Osteocyte (in vitro differentiated cells): ENCODE measurements at regions not wholly inside any gene's neighbourhood (a gene's known extent, or its start where the extent isn't known, plus 50 kb on each side); places are given as distances from the start of the nearest gene placed in this dataset.

Experiments
- DNase-seq: peaks from one replicate; pipeline ENCODE4 v3.0.0; 2021; ENCODE audit warnings: mixed read lengths; ENCODE audit not compliant: unreplicated experiment; ENCODE audit errors: extremely low spot score
- H3K27ac Mint-ChIP-seq: one replicate; pipeline ENCODE4 v1.8.0; 2021; ENCODE audit warnings: mild to moderate bottlenecking, mixed read lengths; ENCODE audit not compliant: unreplicated experiment
- H3K27me3 Mint-ChIP-seq: one replicate; pipeline ENCODE4 v1.8.0; 2021; ENCODE audit warnings: mixed read lengths; ENCODE audit not compliant: unreplicated experiment
- H3K36me3 Mint-ChIP-seq: one replicate; pipeline ENCODE4 v1.8.0; 2021; ENCODE audit warnings: mixed read lengths; ENCODE audit not compliant: unreplicated experiment
- H3K4me1 Mint-ChIP-seq: one replicate; pipeline ENCODE4 v1.8.0; 2021; ENCODE audit warnings: mixed read lengths; ENCODE audit not compliant: unreplicated experiment
- H3K4me3 Mint-ChIP-seq: one replicate; pipeline ENCODE4 v1.8.0; 2021; ENCODE audit warnings: mild to moderate bottlenecking, moderate library complexity, mixed read lengths; ENCODE audit not compliant: unreplicated experiment
- H3K9me3 Mint-ChIP-seq: one replicate; pipeline ENCODE4 v1.8.0; 2021; ENCODE audit warnings: mixed read lengths; ENCODE audit not compliant: unreplicated experiment
- TF ChIP-seq, protein P1 (sequence below): fragments of 200-600 bp; sonication (generic); IDR thresholded peaks from 2 replicates; pipeline ENCODE4 v1.5.0; 2021; ENCODE audit warnings: antibody characterized with exemption, mild to moderate bottlenecking, moderate library complexity

DNA sequence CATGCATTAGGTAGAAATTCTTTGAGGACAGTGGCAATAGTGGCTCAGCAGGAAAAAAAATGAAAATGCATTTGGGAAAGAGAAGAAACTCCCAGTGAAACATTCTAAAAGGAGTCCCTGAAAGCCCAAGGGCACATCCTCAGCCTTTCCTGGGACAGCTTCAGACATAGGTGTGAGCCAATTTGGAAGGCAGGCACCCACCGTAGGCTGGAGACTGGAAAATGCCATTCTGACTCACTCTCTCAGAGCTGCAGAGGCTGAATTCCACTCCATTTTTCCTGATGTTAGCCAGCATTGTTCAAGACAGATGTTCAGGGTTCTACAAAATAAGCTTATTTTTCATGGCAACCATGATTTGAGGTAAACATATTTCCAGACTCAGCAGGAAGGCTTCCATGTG, 379.0 kb upstream of the FZD8 start:
- no peak overlapping the region for H3K27ac Mint-ChIP-seq
- DNase-seq, result no peak
- no peaks in the 10 kb centered on the region for H3K9me3 Mint-ChIP-seq
- H3K4me3 Mint-ChIP-seq, result no peak overlapping the region
- no peaks in the 10 kb centered on the region for H3K36me3 Mint-ChIP-seq
- peaks cover 7% of the 10 kb centered on the region for H3K4me1 Mint-ChIP-seq
- TF ChIP-seq, protein P1, sequence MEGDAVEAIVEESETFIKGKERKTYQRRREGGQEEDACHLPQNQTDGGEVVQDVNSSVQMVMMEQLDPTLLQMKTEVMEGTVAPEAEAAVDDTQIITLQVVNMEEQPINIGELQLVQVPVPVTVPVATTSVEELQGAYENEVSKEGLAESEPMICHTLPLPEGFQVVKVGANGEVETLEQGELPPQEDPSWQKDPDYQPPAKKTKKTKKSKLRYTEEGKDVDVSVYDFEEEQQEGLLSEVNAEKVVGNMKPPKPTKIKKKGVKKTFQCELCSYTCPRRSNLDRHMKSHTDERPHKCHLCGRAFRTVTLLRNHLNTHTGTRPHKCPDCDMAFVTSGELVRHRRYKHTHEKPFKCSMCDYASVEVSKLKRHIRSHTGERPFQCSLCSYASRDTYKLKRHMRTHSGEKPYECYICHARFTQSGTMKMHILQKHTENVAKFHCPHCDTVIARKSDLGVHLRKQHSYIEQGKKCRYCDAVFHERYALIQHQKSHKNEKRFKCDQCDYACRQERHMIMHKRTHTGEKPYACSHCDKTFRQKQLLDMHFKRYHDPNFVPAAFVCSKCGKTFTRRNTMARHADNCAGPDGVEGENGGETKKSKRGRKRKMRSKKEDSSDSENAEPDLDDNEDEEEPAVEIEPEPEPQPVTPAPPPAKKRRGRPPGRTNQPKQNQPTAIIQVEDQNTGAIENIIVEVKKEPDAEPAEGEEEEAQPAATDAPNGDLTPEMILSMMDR, result no peak
- no peaks in the 10 kb centered on the region for H3K27me3 Mint-ChIP-seq

DNA sequence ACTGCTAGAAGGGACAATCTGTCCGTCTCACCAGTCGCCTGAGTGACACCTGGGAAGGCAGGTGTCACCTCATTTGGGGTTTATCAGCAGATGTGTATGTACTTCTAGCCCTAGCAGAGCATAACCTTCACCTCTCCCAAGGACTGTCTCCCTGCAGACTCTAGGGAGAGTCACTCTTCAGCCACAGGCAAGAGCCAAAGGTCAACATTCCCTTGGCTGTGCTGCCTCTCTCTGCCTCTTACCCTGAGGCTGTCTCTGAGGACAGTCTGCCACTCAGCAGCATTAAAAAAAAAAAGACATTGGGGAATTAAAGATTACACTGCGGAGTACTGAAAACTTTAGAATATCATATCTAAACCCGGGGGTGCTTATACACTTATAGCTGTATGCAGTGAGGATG, 377.7 kb upstream of the FZD8 start:
- Mint-ChIP-seq H3K27ac (no peak overlapping the region), H3K27me3 (no peaks in the 10 kb centered on the region), H3K4me1 (peaks cover 5% of the 10 kb centered on the region), H3K4me3 (no peak overlapping the region), H3K36me3 (no peaks in the 10 kb centered on the region), H3K9me3 (no peaks in the 10 kb centered on the region)
- TF ChIP-seq, protein P1, result no peak
- DNase-seq, result no peak

DNA sequence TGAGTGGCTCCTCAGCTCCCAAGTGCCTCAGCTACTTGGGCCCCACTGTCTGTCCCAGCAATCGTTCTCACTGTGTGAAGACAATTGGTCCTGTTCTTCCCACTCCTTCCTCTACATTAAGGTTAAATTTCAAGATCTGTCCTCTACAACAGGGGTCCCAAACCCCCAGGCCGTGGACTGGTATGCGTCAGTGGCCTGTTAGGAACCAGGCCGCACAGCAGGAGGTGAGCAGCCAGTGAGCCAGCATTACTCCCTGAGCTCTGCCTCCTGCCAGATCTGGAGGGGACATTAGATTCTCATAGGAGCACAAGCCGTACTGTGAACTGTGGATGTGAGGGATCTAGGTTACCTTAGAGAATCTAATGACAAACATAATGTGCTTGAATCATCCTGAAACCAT, 376.9 kb upstream of the FZD8 start:
- peaks cover 1% of the 10 kb centered on the region for H3K9me3 Mint-ChIP-seq
- H3K4me1 Mint-ChIP-seq, result peaks cover 9% of the 10 kb centered on the region
- H3K27ac Mint-ChIP-seq, result no peak overlapping the region
- no peak for DNase-seq
- no peaks in the 10 kb centered on the region for H3K36me3 Mint-ChIP-seq
- H3K27me3 Mint-ChIP-seq, result no peaks in the 10 kb centered on the region
- TF ChIP-seq, protein P1, result no peak
- H3K4me3 Mint-ChIP-seq, result no peak overlapping the region

GRCh38 chr10:36017137-36017536, 375.0 kb upstream of the FZD8 start:
- H3K4me1 Mint-ChIP-seq, result peaks cover 8% of the 10 kb centered on the region
- no peak overlapping the region for H3K4me3 Mint-ChIP-seq
- TF ChIP-seq, protein P1, result no peak
- peaks cover 4% of the 10 kb centered on the region for H3K9me3 Mint-ChIP-seq
- H3K27ac Mint-ChIP-seq, result no peak overlapping the region
- no peaks in the 10 kb centered on the region for H3K36me3 Mint-ChIP-seq
- DNase-seq, result no peak
- no peaks in the 10 kb centered on the region for H3K27me3 Mint-ChIP-seq

- Mint-ChIP-seq H3K27ac (no peak overlapping the region), H3K36me3 (no peaks in the 10 kb centered on the region)
Observed at GRCh38 chr10:36007369-36007768, 365.3 kb upstream of the FZD8 start.

More at GRCh38 chr10:36007369-36007768, 365.3 kb upstream of the FZD8 start:
- TF ChIP-seq, protein P1, result no peak
- DNase-seq, result no peak
- Mint-ChIP-seq H3K4me3 (no peak overlapping the region), H3K4me1 (no peaks in the 10 kb centered on the region), H3K9me3 (no peaks in the 10 kb centered on the region), H3K27me3 (no peaks in the 10 kb centered on the region)
